ENCODE measurements at regions not wholly inside any gene's neighbourhood (a gene's known extent, or its start where the extent isn't known, plus 50 kb on each side); places are given as distances from the start of the nearest gene placed in this dataset.

DNA sequence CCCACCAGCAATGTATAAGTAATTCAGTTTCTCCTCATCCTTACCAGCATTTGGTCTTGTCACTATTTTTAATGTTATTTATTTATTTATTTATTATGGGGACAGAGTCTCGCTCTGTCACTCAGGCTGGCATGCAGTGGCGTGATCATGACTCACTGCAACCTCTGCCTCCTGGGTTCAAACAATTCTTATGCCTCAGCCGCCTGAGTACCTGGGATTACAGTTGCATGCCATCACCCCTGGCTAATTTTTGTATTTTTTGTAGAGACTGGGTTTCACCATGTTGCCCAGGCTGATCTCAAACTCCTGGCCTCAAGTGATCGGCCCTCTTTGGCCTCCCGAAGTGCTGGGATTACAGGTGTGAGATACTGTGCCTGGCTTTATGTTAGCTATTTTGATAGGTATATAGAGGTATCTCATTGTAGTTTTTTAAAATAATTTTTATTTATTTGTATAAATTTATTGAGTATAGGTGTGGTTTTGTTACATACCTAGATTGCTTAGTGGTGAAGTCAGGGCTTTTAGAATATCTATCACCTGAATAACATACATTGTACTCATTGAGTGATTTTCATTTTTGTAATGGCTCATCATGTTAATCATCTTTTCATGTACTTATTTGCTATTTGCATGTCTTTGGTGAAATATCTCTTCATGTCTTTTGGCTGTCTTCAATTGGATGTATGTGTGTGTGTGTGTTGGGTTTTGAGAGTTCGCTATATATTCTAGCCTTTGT lies 53.3 kb downstream of the TANC2 start:
- no peak for TF ChIP-seq CTCF (conservative IDR thresholded peaks at IDR 0.05)
- TF ChIP-seq EZH2 (IDR thresholded peaks at IDR 0.05; ENCODE audit: low read depth), result no peak
